Prostate gland (tissue), 2 donors: ENCODE measurements at regions not wholly inside any gene's neighbourhood (a gene's known extent, or its start where the extent isn't known, plus 50 kb on each side); places are given as distances from the start of the nearest gene placed in this dataset.

ENCODE experiments used
- DNase-seq: peaks from one replicate; pipeline ENCODE4 v3.0.0-alpha.2; 2019; ENCODE audit warnings: low spot score
- H3K27ac ChIP-seq, 2 donors: fragments of 200-600 bp; sonication (generic); 2 replicates each; pipeline ENCODE4 v1.5.1; 2017 to 2019
- H3K27me3 ChIP-seq: fragments of 200-600 bp; sonication (generic); replicated peaks from 2 replicates; pipeline ENCODE4 v1.5.1; 2019; ENCODE audit not compliant: insufficient read depth
- H3K36me3 ChIP-seq, 2 donors: fragments of 200-600 bp; sonication (generic); 1 replicate in 1 of 2; 2 replicates in 1 of 2; pipeline versions ENCODE4 v1.5.1 to v1.8.1; 2017 to 2019
- H3K4me1 ChIP-seq: fragments of 200-600 bp; sonication (generic); replicated peaks from 2 replicates; pipeline ENCODE4 v1.5.1; 2019
- H3K4me3 ChIP-seq, 2 donors: fragments of 200-600 bp; sonication (generic); 2 replicates each; pipeline ENCODE4 v1.5.1; 2017 to 2019
- H3K9me3 ChIP-seq: fragments of 200-600 bp; sonication (generic); 2 replicates; pipeline ENCODE4 v1.5.1; 2017
- POLR2A ChIP-seq: fragments of 450-650 bp; IDR thresholded peaks from one replicate; pipeline ENCODE4 v1.6.1; 2016; ENCODE audit warnings: antibody characterized with exemption, mild to moderate bottlenecking
- POLR2AphosphoS5 ChIP-seq: sonication (generic); formaldehyde crosslinking; IDR thresholded peaks from one replicate; pipeline ENCODE4 v1.6.1; 2017; ENCODE audit warnings: antibody characterized with exemption
- WGBS: methylation state at CpG from one replicate; pipeline ENCODE4 v1.1.5; 2018; 5-methylcytosine and 5-hydroxymethylcytosine counted together
- intact Hi-C: fragments of 100-400 bp; cut with DNase I; formaldehyde crosslinking; loops from one replicate; pipeline ENCODE4 v1.14.2; 2022
- TF ChIP-seq, protein P1 (sequence below), 4 experiments: fragments of 200-600 bp in 2 of 4; fragments of 450-650 bp in 2 of 4; sonication (generic) in 2 of 4; IDR thresholded peaks; 1 replicate in 3 of 4; 2 replicates in 1 of 4; pipeline ENCODE4 v1.5.1; 2016 to 2019; ENCODE audit warnings: antibody characterized with exemption in 4 of 4, mild to moderate bottlenecking in 2 of 4, moderate library complexity in 2 of 4

GRCh38 chrX:140360284-140360683, 144.6 kb downstream of the SOX3 start:
- intact Hi-C loops: no loop called here

DNA sequence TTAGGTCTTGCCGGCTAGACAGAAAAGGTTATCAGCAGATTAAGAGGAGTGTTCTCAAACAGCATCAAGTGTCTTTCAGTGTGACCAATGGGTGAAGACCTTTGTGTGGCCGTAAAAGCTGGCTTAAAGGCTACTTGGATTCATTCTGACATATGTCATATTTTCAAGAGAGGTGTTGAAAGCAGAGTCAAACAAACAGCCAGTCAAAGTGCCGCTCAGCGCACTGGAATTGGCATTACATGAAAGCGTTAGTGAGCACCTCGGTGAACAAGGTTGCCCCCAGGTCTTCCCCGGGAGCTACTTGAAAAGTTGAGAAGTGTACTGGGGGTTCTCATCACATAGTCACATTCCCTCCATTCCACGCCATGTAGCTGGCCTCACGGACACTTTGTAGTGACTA, 148.9 kb downstream of the SOX3 start:
- WGBS: 54% methylated on average over 9 of the region's 9 CpGs
- Histone ChIP-seq H3K36me3 (no peaks in the 10 kb centered on the region), H3K4me3 (no peak overlapping the region), H3K27ac (no peak overlapping the region), H3K27me3 (no peaks in the 10 kb centered on the region), H3K4me1 (no peaks in the 10 kb centered on the region), H3K9me3 (no peaks in the 10 kb centered on the region)
- intact Hi-C loops: no loop called here
- DNase-seq: no peak
- TF ChIP-seq POLR2A (no peak), POLR2AphosphoS5 (no peak)
- TF ChIP-seq, protein P1, sequence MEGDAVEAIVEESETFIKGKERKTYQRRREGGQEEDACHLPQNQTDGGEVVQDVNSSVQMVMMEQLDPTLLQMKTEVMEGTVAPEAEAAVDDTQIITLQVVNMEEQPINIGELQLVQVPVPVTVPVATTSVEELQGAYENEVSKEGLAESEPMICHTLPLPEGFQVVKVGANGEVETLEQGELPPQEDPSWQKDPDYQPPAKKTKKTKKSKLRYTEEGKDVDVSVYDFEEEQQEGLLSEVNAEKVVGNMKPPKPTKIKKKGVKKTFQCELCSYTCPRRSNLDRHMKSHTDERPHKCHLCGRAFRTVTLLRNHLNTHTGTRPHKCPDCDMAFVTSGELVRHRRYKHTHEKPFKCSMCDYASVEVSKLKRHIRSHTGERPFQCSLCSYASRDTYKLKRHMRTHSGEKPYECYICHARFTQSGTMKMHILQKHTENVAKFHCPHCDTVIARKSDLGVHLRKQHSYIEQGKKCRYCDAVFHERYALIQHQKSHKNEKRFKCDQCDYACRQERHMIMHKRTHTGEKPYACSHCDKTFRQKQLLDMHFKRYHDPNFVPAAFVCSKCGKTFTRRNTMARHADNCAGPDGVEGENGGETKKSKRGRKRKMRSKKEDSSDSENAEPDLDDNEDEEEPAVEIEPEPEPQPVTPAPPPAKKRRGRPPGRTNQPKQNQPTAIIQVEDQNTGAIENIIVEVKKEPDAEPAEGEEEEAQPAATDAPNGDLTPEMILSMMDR (IDR thresholded peaks at IDR 0.05): no peak

More at GRCh38 chrX:140360284-140360683, 144.6 kb downstream of the SOX3 start:
- DNase-seq: no peak
- Histone ChIP-seq H3K36me3 (no peaks in the 10 kb centered on the region), H3K9me3 (no peaks in the 10 kb centered on the region), H3K27me3 (no peaks in the 10 kb centered on the region), H3K27ac (no peak overlapping the region), H3K4me3 (no peak overlapping the region), H3K4me1 (no peaks in the 10 kb centered on the region)
- 41% methylated on average over 5 of the region's 5 CpGs for WGBS
- TF ChIP-seq POLR2A (no peak), POLR2AphosphoS5 (no peak)
- TF ChIP-seq, protein P1 (IDR thresholded peaks at IDR 0.05): no peak

- Histone ChIP-seq H3K27ac (no peak overlapping the region), H3K36me3 (no peaks in the 10 kb centered on the region), H3K4me3 (no peak overlapping the region), H3K4me1 (no peaks in the 10 kb centered on the region), H3K27me3 (no peaks in the 10 kb centered on the region), H3K9me3 (no peaks in the 10 kb centered on the region)
- intact Hi-C loops: no loop called here
- no peak for DNase-seq
- WGBS: 56% methylated on average over 6 of the region's 6 CpGs
- TF ChIP-seq, protein P1 (IDR thresholded peaks at IDR 0.05): no peak
- no peak for TF ChIP-seq POLR2AphosphoS5
- no peak for TF ChIP-seq POLR2A
Observed at GRCh38 chrX:140355429-140355828, 149.4 kb downstream of the SOX3 start.

DNA sequence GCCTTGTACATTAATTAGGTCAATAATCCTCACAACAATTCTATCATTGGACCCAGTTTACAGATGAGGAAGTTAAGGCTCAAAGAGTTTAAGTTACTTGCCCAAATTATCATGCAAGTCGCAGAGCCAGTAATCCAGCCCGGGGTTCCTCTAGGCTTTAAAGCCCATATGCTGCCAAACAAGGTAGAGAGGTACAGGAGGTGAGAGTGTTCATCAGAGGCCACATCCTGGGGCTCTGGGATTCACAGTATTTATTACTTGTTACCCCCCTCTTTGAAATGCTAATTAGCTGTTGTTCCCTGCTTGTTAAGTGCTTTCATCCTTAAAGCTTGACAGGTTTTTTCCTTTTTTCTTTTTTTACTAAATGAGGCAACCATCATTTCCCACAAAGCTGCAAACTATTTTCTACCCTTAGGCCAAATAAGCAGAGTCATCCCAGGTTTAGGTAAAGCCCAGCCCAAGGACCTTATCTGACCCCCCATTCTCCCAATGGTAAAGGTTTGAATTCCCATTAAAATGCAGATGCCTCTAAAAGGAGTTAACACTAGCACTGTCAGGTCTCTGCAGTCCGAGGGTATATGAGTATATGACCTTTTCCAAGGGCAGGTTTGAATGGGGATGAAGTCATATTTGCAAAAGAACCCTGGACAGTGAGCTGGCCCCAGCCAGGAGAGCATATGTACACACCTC, 150.3 kb downstream of the SOX3 start:
- H3K27me3 ChIP-seq: no peaks in the 10 kb centered on the region
- H3K36me3 ChIP-seq: no peaks in the 10 kb centered on the region
- DNase-seq: no peak
- H3K9me3 ChIP-seq: no peaks in the 10 kb centered on the region
- WGBS: 8% methylated on average over 3 of the region's 3 CpGs
- no peaks in the 10 kb centered on the region for H3K4me1 ChIP-seq
- H3K4me3 ChIP-seq: no peak overlapping the region
- intact Hi-C loops: no loop called here
- no peak for TF ChIP-seq POLR2A
- TF ChIP-seq, protein P1 (IDR thresholded peaks at IDR 0.05): no peak
- no peak for TF ChIP-seq POLR2AphosphoS5
- H3K27ac ChIP-seq: no peak overlapping the region

- WGBS: 6% methylated on average over 1 of the region's 1 CpG
- intact Hi-C loops: no loop called here
- H3K4me1 ChIP-seq: no peaks in the 10 kb centered on the region
- H3K9me3 ChIP-seq: no peaks in the 10 kb centered on the region
- no peak overlapping the region for H3K27ac ChIP-seq
- TF ChIP-seq POLR2AphosphoS5 (no peak), POLR2A (no peak)
- TF ChIP-seq, protein P1 (IDR thresholded peaks at IDR 0.05): no peak
- H3K27me3 ChIP-seq: no peaks in the 10 kb centered on the region
- H3K4me3 ChIP-seq: no peak overlapping the region
- DNase-seq: no peak
- H3K36me3 ChIP-seq: no peaks in the 10 kb centered on the region
Observed at GRCh38 chrX:140346729-140347128, 158.1 kb downstream of the SOX3 start.
